Stimulated activated naive CD8-positive, alpha-beta T cell treated with anti-CD3 and anti-CD28 coated beads, Interleukin-15, Interleukin-2, amounts not matched to agents 100 ng/mL and 50 ng/mL, for 24 hours (primary cell): ENCODE measurements at regions not wholly inside any gene's neighbourhood (a gene's known extent, or its start where the extent isn't known, plus 50 kb on each side); places are given as distances from the start of the nearest gene placed in this dataset.

ENCODE experiments used
- H3K27ac Mint-ChIP-seq: one replicate; pipeline ENCODE4 v1.8.0; 2021; ENCODE audit warnings: mild to moderate bottlenecking, mixed read lengths
- H3K27me3 Mint-ChIP-seq: one replicate; pipeline ENCODE4 v1.8.0; 2021; ENCODE audit warnings: mixed read lengths
- H3K36me3 Mint-ChIP-seq: one replicate; pipeline ENCODE4 v1.8.0; 2021; ENCODE audit warnings: low read depth, mixed read lengths
- H3K4me1 Mint-ChIP-seq: one replicate; pipeline ENCODE4 v1.8.0; 2021; ENCODE audit warnings: low read depth, mixed read lengths
- H3K4me3 Mint-ChIP-seq: one replicate; pipeline ENCODE4 v1.8.0; 2021; ENCODE audit warnings: mild to moderate bottlenecking, mixed read lengths
- H3K9me3 Mint-ChIP-seq: one replicate; pipeline ENCODE4 v1.8.0; 2021; ENCODE audit warnings: mixed read lengths

GRCh38 chr1:232260861-232261260, 369.1 kb downstream of the SIPA1L2 start:
- peaks cover 34% of the 10 kb centered on the region for H3K27me3 Mint-ChIP-seq
- H3K9me3 Mint-ChIP-seq, result no peaks in the 10 kb centered on the region
- H3K4me3 Mint-ChIP-seq, result no peak overlapping the region
- H3K27ac Mint-ChIP-seq, result no peak overlapping the region
- no peaks in the 10 kb centered on the region for H3K4me1 Mint-ChIP-seq
- no peaks in the 10 kb centered on the region for H3K36me3 Mint-ChIP-seq

- Mint-ChIP-seq H3K36me3 (no peaks in the 10 kb centered on the region), H3K4me1 (no peaks in the 10 kb centered on the region), H3K9me3 (no peaks in the 10 kb centered on the region), H3K27me3 (peaks cover 34% of the 10 kb centered on the region), H3K4me3 (no peak overlapping the region), H3K27ac (no peak overlapping the region)
Observed at GRCh38 chr1:232260045-232260444, 369.9 kb downstream of the SIPA1L2 start.

GRCh38 chr1:232259333-232259732, 370.6 kb downstream of the SIPA1L2 start:
- H3K36me3 Mint-ChIP-seq, result no peaks in the 10 kb centered on the region
- no peaks in the 10 kb centered on the region for H3K9me3 Mint-ChIP-seq
- H3K27ac Mint-ChIP-seq, result no peak overlapping the region
- H3K4me1 Mint-ChIP-seq, result no peaks in the 10 kb centered on the region
- H3K4me3 Mint-ChIP-seq, result no peak overlapping the region
- H3K27me3 Mint-ChIP-seq, result peaks cover 38% of the 10 kb centered on the region

GRCh38 chr1:232252546-232253118, 377.3 kb downstream of the SIPA1L2 start:
- Mint-ChIP-seq H3K27ac (no peak overlapping the region), H3K4me3 (no peak overlapping the region), H3K27me3 (peaks cover 40% of the 10 kb centered on the region), H3K4me1 (no peaks in the 10 kb centered on the region), H3K36me3 (no peaks in the 10 kb centered on the region), H3K9me3 (no peaks in the 10 kb centered on the region)

GRCh38 chr1:232250838-232251237, 379.1 kb downstream of the SIPA1L2 start:
- Mint-ChIP-seq H3K9me3 (no peaks in the 10 kb centered on the region), H3K4me1 (no peaks in the 10 kb centered on the region), H3K36me3 (no peaks in the 10 kb centered on the region), H3K4me3 (no peak overlapping the region), H3K27me3 (peaks cover 51% of the 10 kb centered on the region), H3K27ac (no peak overlapping the region)

GRCh38 chr1:232249861-232250777, 379.8 kb downstream of the SIPA1L2 start:
- no peaks in the 10 kb centered on the region for H3K4me1 Mint-ChIP-seq
- H3K36me3 Mint-ChIP-seq, result no peaks in the 10 kb centered on the region
- H3K27ac Mint-ChIP-seq, result no peak overlapping the region
- no peaks in the 10 kb centered on the region for H3K9me3 Mint-ChIP-seq
- H3K4me3 Mint-ChIP-seq, result no peak overlapping the region
- peaks cover 51% of the 10 kb centered on the region for H3K27me3 Mint-ChIP-seq

GRCh38 chr1:232249339-232249738, 380.6 kb downstream of the SIPA1L2 start:
- no peaks in the 10 kb centered on the region for H3K4me1 Mint-ChIP-seq
- no peaks in the 10 kb centered on the region for H3K36me3 Mint-ChIP-seq
- H3K27me3 Mint-ChIP-seq, result peaks cover 47% of the 10 kb centered on the region
- H3K9me3 Mint-ChIP-seq, result no peaks in the 10 kb centered on the region
- H3K27ac Mint-ChIP-seq, result no peak overlapping the region
- no peak overlapping the region for H3K4me3 Mint-ChIP-seq

GRCh38 chr1:232248276-232248820, 381.6 kb downstream of the SIPA1L2 start:
- Mint-ChIP-seq H3K27ac (no peak overlapping the region), H3K4me3 (no peak overlapping the region), H3K9me3 (no peaks in the 10 kb centered on the region), H3K27me3 (peaks cover 43% of the 10 kb centered on the region), H3K36me3 (no peaks in the 10 kb centered on the region), H3K4me1 (no peaks in the 10 kb centered on the region)

GRCh38 chr1:232247669-232248068, 382.3 kb downstream of the SIPA1L2 start:
- no peaks in the 10 kb centered on the region for H3K36me3 Mint-ChIP-seq
- H3K4me1 Mint-ChIP-seq, result no peaks in the 10 kb centered on the region
- H3K4me3 Mint-ChIP-seq, result no peak overlapping the region
- no peaks in the 10 kb centered on the region for H3K9me3 Mint-ChIP-seq
- H3K27ac Mint-ChIP-seq, result no peak overlapping the region
- peaks cover 36% of the 10 kb centered on the region for H3K27me3 Mint-ChIP-seq

- Mint-ChIP-seq H3K4me1 (no peaks in the 10 kb centered on the region), H3K9me3 (no peaks in the 10 kb centered on the region), H3K4me3 (no peak overlapping the region), H3K27me3 (peaks cover 22% of the 10 kb centered on the region), H3K27ac (no peak overlapping the region), H3K36me3 (no peaks in the 10 kb centered on the region)
Observed at GRCh38 chr1:232244426-232244825, 385.5 kb downstream of the SIPA1L2 start.

- Mint-ChIP-seq H3K9me3 (no peaks in the 10 kb centered on the region), H3K36me3 (no peaks in the 10 kb centered on the region), H3K4me1 (no peaks in the 10 kb centered on the region), H3K27ac (no peak overlapping the region), H3K4me3 (no peak overlapping the region), H3K27me3 (peaks cover 8% of the 10 kb centered on the region)
Observed at GRCh38 chr1:232239998-232240397, 389.9 kb downstream of the SIPA1L2 start.

GRCh38 chr1:232239522-232239921, 390.4 kb downstream of the SIPA1L2 start:
- Mint-ChIP-seq H3K27me3 (peaks cover 8% of the 10 kb centered on the region), H3K36me3 (no peaks in the 10 kb centered on the region), H3K9me3 (no peaks in the 10 kb centered on the region), H3K4me3 (no peak overlapping the region), H3K27ac (no peak overlapping the region), H3K4me1 (no peaks in the 10 kb centered on the region)

- no peaks in the 10 kb centered on the region for H3K36me3 Mint-ChIP-seq
- no peaks in the 10 kb centered on the region for H3K9me3 Mint-ChIP-seq
- no peaks in the 10 kb centered on the region for H3K4me1 Mint-ChIP-seq
Observed at GRCh38 chr1:232238009-232238408, 391.9 kb downstream of the SIPA1L2 start.

GRCh38 chr1:232227306-232227705, 402.6 kb downstream of the SIPA1L2 start:
- Mint-ChIP-seq H3K36me3 (no peaks in the 10 kb centered on the region), H3K27me3 (peaks cover 4% of the 10 kb centered on the region), H3K27ac (no peak overlapping the region), H3K4me1 (peaks cover 8% of the 10 kb centered on the region), H3K9me3 (no peaks in the 10 kb centered on the region), H3K4me3 (no peak overlapping the region)

More at GRCh38 chr1:232238009-232238408, 391.9 kb downstream of the SIPA1L2 start:
- Mint-ChIP-seq H3K4me3 (no peak overlapping the region), H3K27me3 (peaks cover 8% of the 10 kb centered on the region), H3K27ac (no peak overlapping the region)

GRCh38 chr1:232226197-232226712, 403.7 kb downstream of the SIPA1L2 start:
- H3K27me3 Mint-ChIP-seq, result peaks cover 4% of the 10 kb centered on the region
- H3K9me3 Mint-ChIP-seq, result no peaks in the 10 kb centered on the region
- H3K4me3 Mint-ChIP-seq, result no peak overlapping the region
- H3K36me3 Mint-ChIP-seq, result no peaks in the 10 kb centered on the region
- H3K27ac Mint-ChIP-seq, result no peak overlapping the region
- H3K4me1 Mint-ChIP-seq, result peaks cover 8% of the 10 kb centered on the region
